Omental fat pad (tissue), 3 donors: ENCODE measurements at regions not wholly inside any gene's neighbourhood (a gene's known extent, or its start where the extent isn't known, plus 50 kb on each side); places are given as distances from the start of the nearest gene placed in this dataset.
"Not testable (repeated sequence)": the region's sequence is repeated elsewhere in the genome, so short reads cannot be mapped to it uniquely, and the experiment has no call there.

Experiments
- ATAC-seq: fragments of 150-250 bp; one replicate; pipeline ENCODE4 v1.9.1; 2016; ENCODE audit warnings: mild to moderate bottlenecking, moderate library complexity; ENCODE audit not compliant: low FRiP score
- DNase-seq: peaks from one replicate; pipeline ENCODE4 v3.0.0-alpha.2; 2019; ENCODE audit warnings: low spot score
- TF ChIP-seq, protein P1 (sequence below), 3 donors: fragments of 450-650 bp; IDR thresholded peaks; one replicate each; pipeline ENCODE4 v1.5.1; 2016 to 2017; ENCODE audit warnings: antibody characterized with exemption in 3 of 3, mild to moderate bottlenecking in 3 of 3, moderate library complexity in 2 of 3

DNA sequence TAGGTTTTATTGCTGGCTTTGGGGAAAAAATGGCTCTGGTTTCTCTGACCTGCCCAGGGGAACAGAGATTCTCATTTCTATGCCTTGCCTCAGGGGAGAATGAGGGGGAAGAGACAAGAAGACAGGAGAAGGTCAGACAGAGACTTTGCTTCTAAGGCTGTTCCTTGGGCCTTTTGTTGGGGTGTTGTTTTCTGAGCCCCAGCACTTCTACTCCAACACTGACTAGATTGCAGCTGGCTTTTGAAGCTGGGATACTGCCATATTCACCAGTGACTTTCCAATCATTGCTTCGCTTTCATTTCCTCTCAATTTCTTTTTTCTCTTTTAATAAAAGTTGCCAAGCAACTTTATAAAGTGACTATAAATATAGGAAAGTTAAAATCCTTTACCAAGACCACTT lies 143.2 kb upstream of the ARHGEF26 start:
- TF ChIP-seq, protein P1, sequence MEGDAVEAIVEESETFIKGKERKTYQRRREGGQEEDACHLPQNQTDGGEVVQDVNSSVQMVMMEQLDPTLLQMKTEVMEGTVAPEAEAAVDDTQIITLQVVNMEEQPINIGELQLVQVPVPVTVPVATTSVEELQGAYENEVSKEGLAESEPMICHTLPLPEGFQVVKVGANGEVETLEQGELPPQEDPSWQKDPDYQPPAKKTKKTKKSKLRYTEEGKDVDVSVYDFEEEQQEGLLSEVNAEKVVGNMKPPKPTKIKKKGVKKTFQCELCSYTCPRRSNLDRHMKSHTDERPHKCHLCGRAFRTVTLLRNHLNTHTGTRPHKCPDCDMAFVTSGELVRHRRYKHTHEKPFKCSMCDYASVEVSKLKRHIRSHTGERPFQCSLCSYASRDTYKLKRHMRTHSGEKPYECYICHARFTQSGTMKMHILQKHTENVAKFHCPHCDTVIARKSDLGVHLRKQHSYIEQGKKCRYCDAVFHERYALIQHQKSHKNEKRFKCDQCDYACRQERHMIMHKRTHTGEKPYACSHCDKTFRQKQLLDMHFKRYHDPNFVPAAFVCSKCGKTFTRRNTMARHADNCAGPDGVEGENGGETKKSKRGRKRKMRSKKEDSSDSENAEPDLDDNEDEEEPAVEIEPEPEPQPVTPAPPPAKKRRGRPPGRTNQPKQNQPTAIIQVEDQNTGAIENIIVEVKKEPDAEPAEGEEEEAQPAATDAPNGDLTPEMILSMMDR (IDR thresholded peaks at IDR 0.05), result no peak
- no peak for ATAC-seq
- DNase-seq, result no peak

DNA sequence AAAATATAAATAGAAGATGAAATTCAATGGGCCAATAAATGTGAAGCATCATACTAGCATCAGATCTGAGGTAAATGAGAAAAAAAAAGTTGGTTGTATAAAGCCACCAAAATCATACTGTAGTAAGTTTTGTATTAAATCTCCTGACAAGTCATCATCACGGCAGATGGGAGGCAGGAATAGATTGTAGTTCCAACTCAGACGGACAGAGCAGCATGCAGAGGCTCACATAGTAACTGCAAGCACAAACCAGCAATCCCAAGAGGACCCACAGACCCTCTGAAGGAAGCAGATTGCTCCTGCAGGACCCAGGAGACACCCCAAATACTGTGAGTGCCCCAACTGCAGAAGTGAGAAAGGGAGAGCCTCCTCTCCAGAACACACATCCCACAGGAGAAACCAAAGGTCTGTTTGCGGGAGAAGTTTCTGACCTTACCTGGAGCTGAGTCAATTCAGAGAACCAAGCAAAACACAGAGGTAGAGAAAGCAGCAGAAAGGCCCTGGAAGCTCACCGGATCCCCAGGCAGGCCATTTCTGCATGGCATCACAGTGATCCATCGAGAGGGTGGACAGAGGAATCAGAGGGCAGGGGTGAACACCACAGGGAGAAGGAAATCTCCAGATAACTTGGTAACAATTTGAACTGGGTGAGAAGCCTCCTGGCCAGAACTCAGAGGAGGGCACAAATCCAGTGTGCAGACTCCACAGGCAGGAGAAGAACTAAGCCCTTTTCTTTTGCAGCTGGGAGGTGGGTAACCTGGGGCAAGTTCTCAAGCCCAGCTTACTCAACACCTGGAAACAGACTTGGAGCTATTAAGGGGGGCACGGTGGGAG lies 141.6 kb upstream of the ARHGEF26 start:
- TF ChIP-seq, protein P1 (IDR thresholded peaks at IDR 0.05), result no peak

DNA sequence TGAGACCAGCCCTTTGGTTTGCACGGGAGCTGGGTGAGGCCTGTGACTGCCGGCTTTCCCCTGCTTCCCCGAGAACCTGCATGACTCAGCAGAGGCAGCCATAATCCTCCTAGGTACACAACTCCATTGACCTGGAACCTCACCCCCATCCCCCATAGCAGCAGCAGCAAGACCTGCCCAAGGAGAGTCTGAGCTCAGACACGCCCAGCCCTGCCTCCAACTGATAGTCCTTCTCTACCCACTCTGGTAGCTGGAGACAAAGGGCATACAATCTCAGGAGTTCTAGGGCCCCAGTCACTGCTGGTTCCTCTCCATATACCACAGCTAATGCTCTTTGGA lies 141.0 kb upstream of the ARHGEF26 start:
- TF ChIP-seq, protein P1 (IDR thresholded peaks at IDR 0.05), result no peak
- no peak for ATAC-seq
- DNase-seq, result no peak

More for the DNA sequence above, 141.6 kb upstream of the ARHGEF26 start:
- DNase-seq, result no peak
- no peak for ATAC-seq

DNA sequence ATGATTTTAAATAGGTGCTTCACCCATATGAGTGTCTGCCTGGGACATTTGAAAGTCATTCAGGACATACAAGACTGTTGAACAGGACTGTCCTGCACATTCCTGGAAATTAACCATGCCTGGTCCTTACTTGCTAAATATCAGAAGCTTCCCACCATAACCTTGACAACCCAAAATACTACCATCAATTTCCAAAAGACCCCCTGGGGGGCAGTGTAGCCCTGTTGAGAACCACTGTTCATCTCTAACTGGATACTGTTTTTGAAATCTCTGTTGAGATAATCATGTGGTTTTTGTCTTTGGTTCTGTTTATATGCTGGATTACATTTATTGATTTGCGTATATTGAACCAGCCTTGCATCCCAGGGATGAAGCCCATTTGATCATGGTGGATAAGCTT lies 123.8 kb upstream of the ARHGEF26 start:
- DNase-seq, ATAC-seq: not testable (repeated sequence)

DNA sequence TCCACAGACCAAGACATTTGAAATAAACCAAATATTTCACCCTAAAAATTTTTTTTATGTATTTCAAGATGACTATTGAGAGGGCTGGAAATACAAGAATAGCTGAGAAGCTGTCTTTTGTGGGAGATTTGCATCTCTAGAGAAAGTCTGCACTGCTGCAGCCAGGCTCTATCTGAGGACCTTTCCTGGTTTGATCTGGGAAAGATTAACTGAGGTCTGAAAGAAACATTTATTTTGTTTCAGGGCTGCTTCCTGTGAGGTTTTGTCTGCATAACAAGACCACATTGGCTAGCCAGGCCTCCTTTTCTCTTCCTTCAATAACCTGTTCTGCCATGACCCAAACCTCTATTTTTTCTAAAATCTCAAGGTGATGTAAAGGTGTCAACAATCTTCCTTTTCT lies 117.5 kb upstream of the ARHGEF26 start:
- TF ChIP-seq, protein P1 (IDR thresholded peaks at IDR 0.05), result no peak
- ATAC-seq, result no peak
- no peak for DNase-seq

DNA sequence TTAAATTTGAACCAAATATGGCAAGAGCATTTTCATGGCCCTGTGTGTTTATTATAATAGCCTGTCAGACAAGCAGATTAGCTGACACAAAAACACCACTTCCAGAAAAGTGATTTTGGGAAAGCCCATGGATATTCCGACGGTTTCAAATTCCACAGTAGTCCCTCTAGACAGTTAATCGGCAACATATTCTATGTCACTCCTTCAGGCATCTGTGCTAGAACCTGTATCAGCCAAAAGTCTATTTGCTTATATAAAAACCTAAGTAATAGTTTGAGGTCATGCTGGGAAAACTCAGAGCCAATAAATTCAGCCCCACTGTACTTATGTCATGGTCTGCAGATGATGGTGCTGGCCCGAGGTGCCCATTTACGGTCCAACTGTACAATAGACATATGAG lies 110.2 kb upstream of the ARHGEF26 start:
- ATAC-seq, result no peak
- DNase-seq, result no peak
- TF ChIP-seq, protein P1 (IDR thresholded peaks at IDR 0.05), result no peak

DNA sequence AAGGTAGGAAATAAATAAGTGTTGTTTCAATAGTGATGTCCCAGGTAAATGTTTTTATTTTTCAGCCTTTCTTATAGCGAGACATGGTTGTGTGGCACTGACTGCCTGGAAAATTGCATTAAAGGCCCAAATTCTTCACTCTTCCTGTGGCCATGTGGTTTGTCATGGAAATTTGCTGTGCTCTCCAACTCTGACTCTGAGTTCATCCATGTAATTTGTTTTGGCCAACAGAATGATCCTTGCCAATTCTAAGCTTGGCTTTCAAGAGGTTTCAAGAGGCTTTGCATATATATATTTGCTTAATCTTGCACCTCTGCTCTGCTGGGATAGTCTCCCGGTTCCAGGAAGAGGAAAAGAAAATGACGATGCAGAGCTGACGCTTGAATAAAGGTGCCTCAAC lies 107.5 kb upstream of the ARHGEF26 start:
- no peak for ATAC-seq
- no peak for DNase-seq
- TF ChIP-seq, protein P1 (IDR thresholded peaks at IDR 0.05), result no peak
